Endodermal cell (in vitro differentiated cells): ENCODE measurements at regions not wholly inside any gene's neighbourhood (a gene's known extent, or its start where the extent isn't known, plus 50 kb on each side); places are given as distances from the start of the nearest gene placed in this dataset.
"Not testable (repeated sequence)": the region's sequence is repeated elsewhere in the genome, so short reads cannot be mapped to it uniquely, and the experiment has no call there.

Experiments used
- DNase-seq: peaks from one replicate; pipeline ENCODE4 v3.0.0-alpha.2; 2017
- H3K27ac ChIP-seq: 2 replicates; pipeline ENCODE4 v1.5.1; 2013; ENCODE audit warnings: mild to moderate bottlenecking, low read depth, low read length, moderate library complexity
- H3K27me3 ChIP-seq: 2 replicates; pipeline ENCODE4 v1.6.1; 2013; ENCODE audit warnings: mild to moderate bottlenecking, low read length, moderate library complexity; ENCODE audit not compliant: insufficient read depth, control insufficient read depth, poor library complexity, severe bottlenecking
- H3K36me3 ChIP-seq: 2 replicates; pipeline ENCODE4 v1.7.0; 2013; ENCODE audit warnings: mild to moderate bottlenecking, low read length, moderate library complexity; ENCODE audit not compliant: control insufficient read depth, insufficient read depth
- H3K4me1 ChIP-seq: one replicate; pipeline ENCODE4 v1.7.0; 2013; ENCODE audit warnings: low read length; ENCODE audit not compliant: control insufficient read depth, insufficient read depth
- H3K4me3 ChIP-seq: 2 replicates; pipeline ENCODE4 v1.5.1; 2013; ENCODE audit warnings: mild to moderate bottlenecking, low read length, moderate library complexity
- H3K9ac ChIP-seq: 2 replicates; pipeline ENCODE4 v1.6.1; 2013; ENCODE audit warnings: mild to moderate bottlenecking, low read length, moderate library complexity; ENCODE audit not compliant: poor library complexity, severe bottlenecking; ENCODE audit errors: extremely low read depth
- H3K9me3 ChIP-seq: 2 replicates; pipeline ENCODE4 v1.6.1; 2013; ENCODE audit warnings: mild to moderate bottlenecking, low read length, moderate library complexity; ENCODE audit not compliant: control insufficient read depth
- H3K27ac Mint-ChIP-seq: 2 replicates; pipeline ENCODE4 v1.8.0; 2020; ENCODE audit warnings: mixed read lengths
- H3K27me3 Mint-ChIP-seq: 2 replicates; pipeline ENCODE4 v1.8.0; 2021; ENCODE audit warnings: mild to moderate bottlenecking, mixed read lengths; ENCODE audit not compliant: insufficient read depth
- H3K36me3 Mint-ChIP-seq: 2 replicates; pipeline ENCODE4 v1.8.0; 2020; ENCODE audit warnings: low read depth, mixed read lengths
- H3K4me1 Mint-ChIP-seq: 2 replicates; pipeline ENCODE4 v1.8.0; 2020; ENCODE audit warnings: mixed read lengths
- H3K4me3 Mint-ChIP-seq: 2 replicates; pipeline ENCODE4 v1.8.0; 2020; ENCODE audit warnings: mild to moderate bottlenecking, moderate library complexity, mixed read lengths
- H3K9me3 Mint-ChIP-seq: 2 replicates; pipeline ENCODE4 v1.8.0; 2020; ENCODE audit warnings: mild to moderate bottlenecking, mixed read lengths
- CTCF ChIP-seq: fragments of 200-600 bp; sonication (generic); conservative IDR thresholded peaks from 2 replicates; pipeline ENCODE4 v1.5.0; 2021; ENCODE audit warnings: antibody characterized with exemption, mild to moderate bottlenecking
- WGBS, 2 experiments: methylation state at CpG; one replicate each; pipeline versions ENCODE4 v1.1.5 to v1.1.7; 2013; ENCODE audit warnings: missing lambda C conversion rate in 2 of 2, mixed read lengths in 1 of 2; ENCODE audit not compliant: insufficient coverage in 1 of 2, insufficient read length in 1 of 2; 5-methylcytosine and 5-hydroxymethylcytosine counted together

- Histone ChIP-seq H3K4me1 (peaks cover 4% of the 10 kb centered on the region), H3K9ac (no peak overlapping the region), H3K27me3 (no peaks in the 10 kb centered on the region), H3K4me3 (no peak overlapping the region), H3K9me3 (peaks cover 5% of the 10 kb centered on the region), H3K27ac (no peak overlapping the region), H3K36me3 (no peaks in the 10 kb centered on the region)
- TF ChIP-seq CTCF: no peak
- peaks cover 21% of the 10 kb centered on the region for H3K4me1 Mint-ChIP-seq
- no peak overlapping the region for H3K4me3 Mint-ChIP-seq
- H3K9me3 Mint-ChIP-seq: peaks cover 7% of the 10 kb centered on the region
- H3K27ac Mint-ChIP-seq: no peak overlapping the region
- 42 to 67% methylated on average over 2 to 9 of the region's 9 CpGs for WGBS, 2 experiments
- H3K36me3 Mint-ChIP-seq: no peaks in the 10 kb centered on the region
- DNase-seq: no peak
- peaks cover 7% of the 10 kb centered on the region for H3K27me3 Mint-ChIP-seq
Measured at GRCh38 chr1:47536646-47537118, 98.8 kb downstream of the FOXD2 start.

GRCh38 chr1:47537268-47537667 is 99.4 kb downstream of the FOXD2 start:
- Mint-ChIP-seq H3K36me3 (no peaks in the 10 kb centered on the region), H3K4me3 (no peak overlapping the region), H3K4me1 (peaks cover 21% of the 10 kb centered on the region), H3K27me3 (peaks cover 7% of the 10 kb centered on the region), H3K9me3 (peaks cover 13% of the 10 kb centered on the region), H3K27ac (no peak overlapping the region)
- WGBS, 2 experiments: 70 to 97% methylated on average over 2 to 5 of the region's 5 CpGs
- Histone ChIP-seq H3K27me3 (no peaks in the 10 kb centered on the region), H3K36me3 (no peaks in the 10 kb centered on the region), H3K4me3 (no peak overlapping the region), H3K9ac (no peak overlapping the region), H3K4me1 (peaks cover 4% of the 10 kb centered on the region), H3K9me3 (peaks cover 9% of the 10 kb centered on the region), H3K27ac (no peak overlapping the region)
- no peak for DNase-seq
- TF ChIP-seq CTCF: no peak

- Mint-ChIP-seq H3K4me1 (peaks cover 21% of the 10 kb centered on the region), H3K27ac (no peak overlapping the region), H3K4me3 (no peak overlapping the region), H3K27me3 (peaks cover 7% of the 10 kb centered on the region), H3K36me3 (no peaks in the 10 kb centered on the region), H3K9me3 (peaks cover 15% of the 10 kb centered on the region)
- Histone ChIP-seq H3K27ac (no peak overlapping the region), H3K9me3 (peaks cover 9% of the 10 kb centered on the region), H3K36me3 (no peaks in the 10 kb centered on the region), H3K9ac (no peak overlapping the region), H3K27me3 (no peaks in the 10 kb centered on the region), H3K4me3 (no peak overlapping the region), H3K4me1 (peaks cover 4% of the 10 kb centered on the region)
- TF ChIP-seq CTCF: no peak
- DNase-seq: no peak
- 73 to 74% methylated on average over 2 to 3 of the region's 3 CpGs for WGBS, 2 experiments
Measured at GRCh38 chr1:47537966-47538365, 100.1 kb downstream of the FOXD2 start.

- H3K27me3 ChIP-seq, H3K9ac ChIP-seq, H3K36me3 Mint-ChIP-seq, H3K27ac ChIP-seq, DNase-seq, H3K9me3 ChIP-seq, H3K4me3 Mint-ChIP-seq, H3K4me1 ChIP-seq, H3K27ac Mint-ChIP-seq, H3K4me3 ChIP-seq, H3K27me3 Mint-ChIP-seq, H3K36me3 ChIP-seq: not testable (repeated sequence)
- WGBS, 2 experiments: 98% methylated on average over 2 of the region's 2 CpGs; no CpG with 5 or more reads in 1 of the 2 experiments
- peaks cover 21% of the 10 kb centered on the region for H3K4me1 Mint-ChIP-seq
- peaks cover 15% of the 10 kb centered on the region for H3K9me3 Mint-ChIP-seq
Measured at GRCh38 chr1:47538530-47538929, 100.7 kb downstream of the FOXD2 start.

- H3K36me3 Mint-ChIP-seq, H3K9me3 ChIP-seq, H3K9ac ChIP-seq, H3K4me1 Mint-ChIP-seq, H3K36me3 ChIP-seq, H3K27me3 ChIP-seq, H3K27ac ChIP-seq, H3K27me3 Mint-ChIP-seq, H3K4me1 ChIP-seq, H3K4me3 ChIP-seq, H3K4me3 Mint-ChIP-seq, DNase-seq, H3K27ac Mint-ChIP-seq: not testable (repeated sequence)
- 95 to 98% methylated on average over 4 of the region's 4 CpGs for WGBS, 2 experiments
- peaks cover 15% of the 10 kb centered on the region for H3K9me3 Mint-ChIP-seq
Measured at GRCh38 chr1:47541705-47542104, 103.9 kb downstream of the FOXD2 start.
